ENCODE measurements at regions not wholly inside any gene's neighbourhood (a gene's known extent, or its start where the extent isn't known, plus 50 kb on each side); places are given as distances from the start of the nearest gene placed in this dataset.
A peak's percentile ranks its signal among the peaks of the same experiment; 100 is the strongest.

DNA sequence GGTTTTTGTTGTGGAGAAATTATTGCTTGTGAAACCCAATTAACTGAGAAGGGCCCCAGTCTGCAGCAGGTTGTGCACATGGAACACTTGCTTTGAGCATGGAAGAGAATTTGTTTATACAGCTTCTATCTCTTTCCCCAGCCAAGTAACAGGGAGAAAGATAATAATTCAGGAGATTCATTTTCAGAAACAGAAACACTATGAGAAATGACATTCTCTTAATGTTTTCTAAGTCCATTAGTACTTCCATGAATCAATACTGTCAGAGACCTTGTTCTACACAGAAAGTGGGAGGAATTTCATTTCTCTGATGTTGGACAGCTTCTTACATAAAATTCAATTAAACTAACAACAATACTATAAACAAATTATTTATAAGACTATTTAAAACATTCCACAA, 446.3 kb downstream of the KLF12 start:
- H3K4me1 ChIP-seq (ENCODE audit: control insufficient read depth, insufficient read depth, low read length) = no peaks in the 10 kb centered on the region
- no peak for DNase-seq
- no peaks in the 10 kb centered on the region for H3K27me3 ChIP-seq (ENCODE audit: control insufficient read depth, insufficient read depth, low read length)
- no peak overlapping the region for H3K27ac ChIP-seq (ENCODE audit: low read length)
- H3K36me3 ChIP-seq (ENCODE audit: control insufficient read depth, insufficient read depth, low read length) = no peaks in the 10 kb centered on the region
- H3K4me3 ChIP-seq (ENCODE audit: low read length) = no peak overlapping the region
- H3K9me3 ChIP-seq (replicated peaks; ENCODE audit: control insufficient read depth, low read depth, low read length) = no peaks in the 10 kb centered on the region

DNA sequence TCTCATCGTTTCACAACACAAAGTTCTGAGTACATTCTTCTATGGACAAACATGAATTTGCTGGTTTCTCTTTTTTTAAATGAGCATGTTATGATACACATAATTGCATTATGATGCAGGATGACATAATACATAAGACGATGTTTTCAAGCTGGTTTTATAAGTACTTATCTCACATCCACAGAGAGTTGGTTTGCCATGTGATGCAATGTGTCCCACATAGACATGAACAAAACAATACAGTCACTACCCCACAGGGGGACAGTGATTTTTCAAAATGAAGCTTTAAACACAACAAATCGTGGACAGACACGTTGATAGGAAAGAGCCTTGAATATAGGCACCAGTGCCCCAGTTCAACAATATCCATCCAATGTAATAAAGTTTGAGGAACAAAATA, 447.1 kb downstream of the KLF12 start:
- DNase-seq = no peak
- WGBS (ENCODE audit: insufficient coverage) = no CpG with 5 or more reads among the region's 4 CpGs
- H3K36me3 ChIP-seq (ENCODE audit: control insufficient read depth, insufficient read depth, low read length) = peaks cover under 1% of the 10 kb centered on the region

DNA sequence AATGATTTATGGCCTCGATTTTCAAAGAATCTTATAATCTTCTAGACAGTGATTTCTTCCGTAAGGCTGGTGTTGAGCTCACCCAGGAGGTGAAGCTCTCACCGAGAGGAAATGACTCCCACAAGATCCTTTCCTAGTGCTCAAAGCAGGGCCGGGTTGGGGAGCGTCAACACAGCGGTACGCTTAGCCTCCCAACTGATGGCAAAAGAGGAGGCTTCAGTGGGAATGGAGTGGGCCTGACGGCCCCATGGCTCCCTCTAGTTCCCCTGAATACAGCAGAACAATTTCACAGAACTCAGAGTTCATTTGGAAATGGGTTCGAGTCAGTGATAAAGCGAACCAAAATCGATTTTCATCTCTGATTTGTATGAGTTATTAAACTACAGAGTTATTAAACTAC, 449.5 kb downstream of the KLF12 start:
- Histone ChIP-seq H3K36me3 (ENCODE audit: control insufficient read depth, insufficient read depth, low read length) (peaks cover 6% of the 10 kb centered on the region), H3K4me1 (ENCODE audit: control insufficient read depth, insufficient read depth, low read length) (no peaks in the 10 kb centered on the region), H3K9me3 (replicated peaks; ENCODE audit: control insufficient read depth, low read depth, low read length) (no peaks in the 10 kb centered on the region), H3K27me3 (ENCODE audit: control insufficient read depth, insufficient read depth, low read length) (no peaks in the 10 kb centered on the region), H3K27ac (ENCODE audit: low read length) (no peak overlapping the region), H3K4me3 (ENCODE audit: low read length) (no peak overlapping the region)
- WGBS (ENCODE audit: insufficient coverage) = no CpG with 5 or more reads among the region's 11 CpGs
- DNase-seq = no peak

More for the DNA sequence above, 447.1 kb downstream of the KLF12 start:
- Histone ChIP-seq H3K4me3 (ENCODE audit: low read length) (no peak overlapping the region), H3K9me3 (replicated peaks; ENCODE audit: control insufficient read depth, low read depth, low read length) (no peaks in the 10 kb centered on the region), H3K27me3 (ENCODE audit: control insufficient read depth, insufficient read depth, low read length) (no peaks in the 10 kb centered on the region), H3K27ac (ENCODE audit: low read length) (no peak overlapping the region), H3K4me1 (ENCODE audit: control insufficient read depth, insufficient read depth, low read length) (no peaks in the 10 kb centered on the region)

DNA sequence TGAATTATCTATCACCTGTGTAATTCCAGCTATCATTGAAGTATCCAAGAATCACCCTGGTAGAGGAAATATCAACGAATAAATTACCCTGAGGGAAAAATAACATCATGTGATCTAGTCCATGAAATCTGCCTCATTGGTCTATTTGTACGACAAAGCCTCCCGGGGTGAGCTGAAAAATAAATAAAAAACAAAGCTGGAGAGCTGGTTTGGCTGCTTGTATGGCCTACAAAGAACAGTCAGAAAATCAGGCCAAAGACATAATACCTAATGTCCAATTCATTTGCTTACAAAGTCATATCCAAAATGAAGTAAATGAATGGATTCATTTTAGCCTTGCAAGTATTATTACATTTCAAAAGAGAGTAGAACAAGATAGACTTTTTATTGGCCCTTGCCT, 449.9 kb downstream of the KLF12 start:
- Histone ChIP-seq H3K27me3 (ENCODE audit: control insufficient read depth, insufficient read depth, low read length) (no peaks in the 10 kb centered on the region), H3K27ac (ENCODE audit: low read length) (no peak overlapping the region), H3K4me3 (ENCODE audit: low read length) (no peak overlapping the region), H3K4me1 (ENCODE audit: control insufficient read depth, insufficient read depth, low read length) (no peaks in the 10 kb centered on the region), H3K36me3 (ENCODE audit: control insufficient read depth, insufficient read depth, low read length) (peaks cover 6% of the 10 kb centered on the region), H3K9me3 (replicated peaks; ENCODE audit: control insufficient read depth, low read depth, low read length) (no peaks in the 10 kb centered on the region)
- WGBS (ENCODE audit: insufficient coverage) = no CpG with 5 or more reads among the region's 3 CpGs
- DNase-seq = no peak

DNA sequence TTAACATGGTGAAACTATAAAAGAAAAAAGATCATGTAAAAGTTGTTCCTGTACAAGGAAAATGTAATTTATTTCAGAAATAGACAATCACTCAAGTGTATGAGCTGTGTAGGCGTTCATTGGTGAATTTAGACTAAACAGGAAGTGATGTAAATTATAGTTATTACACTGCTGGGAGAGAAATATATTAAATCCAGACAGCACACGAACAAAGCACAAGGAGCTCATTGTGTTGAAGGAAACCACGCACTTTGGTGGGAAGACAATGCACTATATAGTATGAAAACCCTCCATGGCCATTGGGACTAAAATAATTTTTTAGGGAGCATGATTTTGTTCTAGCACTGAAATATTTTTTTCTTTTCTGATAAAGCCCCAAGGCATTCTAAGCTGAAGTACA, 450.5 kb downstream of the KLF12 start:
- no peak overlapping the region for H3K27ac ChIP-seq (ENCODE audit: low read length)
- peak; percentile 25 for DNase-seq
- H3K9me3 ChIP-seq (replicated peaks; ENCODE audit: control insufficient read depth, low read depth, low read length) = no peaks in the 10 kb centered on the region
- no peak overlapping the region for H3K4me3 ChIP-seq (ENCODE audit: low read length)
- 80% methylated on average over 1 of the region's 3 CpGs for WGBS (ENCODE audit: insufficient coverage)
- H3K36me3 ChIP-seq (ENCODE audit: control insufficient read depth, insufficient read depth, low read length) = peaks cover 6% of the 10 kb centered on the region
- H3K27me3 ChIP-seq (ENCODE audit: control insufficient read depth, insufficient read depth, low read length) = no peaks in the 10 kb centered on the region
- H3K4me1 ChIP-seq (ENCODE audit: control insufficient read depth, insufficient read depth, low read length) = no peaks in the 10 kb centered on the region

DNA sequence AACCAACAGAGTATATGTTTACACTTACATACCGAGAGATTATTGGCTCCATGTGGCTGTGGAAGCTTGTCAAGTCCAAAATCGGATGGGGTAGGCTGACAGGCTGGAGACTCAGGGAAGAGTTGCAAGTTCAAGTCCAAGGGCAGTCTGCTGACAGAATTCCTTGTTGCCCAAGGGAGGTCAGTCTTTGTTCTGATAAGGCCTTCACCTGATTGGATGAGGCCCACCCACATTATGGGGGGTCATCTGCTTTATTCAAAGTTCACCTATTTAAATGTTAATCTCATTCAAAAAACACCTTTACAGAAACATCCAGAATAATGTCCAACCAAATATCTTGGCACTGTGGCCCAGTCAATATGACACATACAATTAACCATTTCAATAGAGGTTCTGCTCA, 452.4 kb downstream of the KLF12 start:
- H3K27me3 ChIP-seq (ENCODE audit: control insufficient read depth, insufficient read depth, low read length) = no peaks in the 10 kb centered on the region
- WGBS (ENCODE audit: insufficient coverage) = no CpG with 5 or more reads among the region's 2 CpGs
- no peaks in the 10 kb centered on the region for H3K9me3 ChIP-seq (replicated peaks; ENCODE audit: control insufficient read depth, low read depth, low read length)
- no peak for DNase-seq
- H3K36me3 ChIP-seq (ENCODE audit: control insufficient read depth, insufficient read depth, low read length) = peaks cover 6% of the 10 kb centered on the region
- H3K4me1 ChIP-seq (ENCODE audit: control insufficient read depth, insufficient read depth, low read length) = no peaks in the 10 kb centered on the region
- H3K4me3 ChIP-seq (ENCODE audit: low read length) = no peak overlapping the region
- H3K27ac ChIP-seq (ENCODE audit: low read length) = no peak overlapping the region

DNA sequence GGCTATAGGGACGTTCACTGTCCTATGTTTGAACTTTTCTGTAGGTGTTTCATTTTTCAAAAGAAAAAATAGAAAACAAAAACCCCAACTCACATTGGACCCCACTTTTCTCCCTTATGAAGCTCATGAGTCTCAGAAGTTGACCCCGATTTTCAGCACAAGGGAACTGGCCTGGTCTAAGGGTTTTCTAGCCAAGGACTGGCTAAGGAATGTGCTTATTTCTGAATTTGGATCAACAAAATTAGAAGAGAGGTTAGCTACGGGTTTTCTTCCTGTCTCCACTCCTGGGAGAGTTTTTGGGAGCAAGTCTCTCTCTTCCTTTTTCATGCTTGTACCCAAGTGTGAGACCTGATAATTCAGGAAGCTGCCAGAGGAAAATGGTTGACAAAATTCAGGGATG, 453.2 kb downstream of the KLF12 start:
- H3K4me3 ChIP-seq (ENCODE audit: low read length) = no peak overlapping the region
- H3K36me3 ChIP-seq (ENCODE audit: control insufficient read depth, insufficient read depth, low read length) = peaks cover 6% of the 10 kb centered on the region
- no peaks in the 10 kb centered on the region for H3K27me3 ChIP-seq (ENCODE audit: control insufficient read depth, insufficient read depth, low read length)
- H3K27ac ChIP-seq (ENCODE audit: low read length) = no peak overlapping the region
- no CpG with 5 or more reads among the region's 3 CpGs for WGBS (ENCODE audit: insufficient coverage)
- no peaks in the 10 kb centered on the region for H3K9me3 ChIP-seq (replicated peaks; ENCODE audit: control insufficient read depth, low read depth, low read length)
- no peaks in the 10 kb centered on the region for H3K4me1 ChIP-seq (ENCODE audit: control insufficient read depth, insufficient read depth, low read length)
- no peak for DNase-seq

DNA sequence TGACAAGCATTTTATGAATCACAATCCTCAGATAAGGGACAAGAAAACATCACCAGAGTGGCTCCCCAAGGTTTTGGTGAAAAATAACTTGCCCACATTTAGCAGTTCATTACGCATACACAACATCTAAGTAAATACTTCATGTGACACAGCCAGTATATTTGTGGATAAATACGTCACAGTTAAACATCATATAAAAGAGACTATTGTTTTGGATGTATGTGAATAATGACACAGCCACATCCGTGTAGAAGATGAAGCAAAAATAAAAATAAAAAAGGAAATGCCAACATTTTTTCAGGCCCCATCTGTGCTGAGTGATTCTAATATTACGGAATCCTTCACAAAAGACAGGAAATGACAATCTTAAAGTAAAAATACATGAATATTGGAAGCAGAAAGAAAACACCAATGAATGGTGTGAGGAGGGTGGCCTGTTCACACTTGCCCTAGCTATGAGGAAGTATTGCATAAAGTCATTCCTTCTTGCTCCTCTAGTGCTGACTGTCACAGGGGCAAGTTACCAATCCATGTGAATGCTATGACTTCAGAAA, 457.1 kb downstream of the KLF12 start:
- no peak overlapping the region for H3K27ac ChIP-seq (ENCODE audit: low read length)
- no CpG with 5 or more reads among the region's 4 CpGs for WGBS (ENCODE audit: insufficient coverage)

DNA sequence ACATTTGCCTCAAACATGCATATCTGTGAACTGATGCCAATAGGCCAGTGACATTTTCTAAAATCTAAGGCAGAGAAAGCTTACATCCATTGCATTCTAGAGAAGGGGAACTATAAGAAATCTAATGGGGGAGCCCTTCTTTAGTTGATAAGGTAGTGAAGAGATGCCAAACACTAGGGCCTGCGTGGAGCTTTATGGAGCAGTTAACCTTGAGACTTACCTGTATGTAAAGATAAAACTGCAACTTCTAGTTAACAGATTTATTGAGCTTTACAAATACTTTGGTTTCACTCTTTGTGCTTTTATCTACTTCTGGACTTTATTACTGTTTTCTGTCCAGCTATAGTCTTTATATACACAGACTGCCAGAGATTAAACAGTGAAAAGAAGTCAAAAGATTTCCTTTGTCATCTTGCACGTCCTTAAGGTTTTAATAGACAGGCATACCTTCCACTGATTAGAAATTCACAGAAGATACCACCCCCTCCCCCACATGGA, 457.6 kb downstream of the KLF12 start:
- H3K4me1 ChIP-seq (ENCODE audit: control insufficient read depth, insufficient read depth, low read length) = no peaks in the 10 kb centered on the region
- H3K36me3 ChIP-seq (ENCODE audit: control insufficient read depth, insufficient read depth, low read length) = peaks cover 3% of the 10 kb centered on the region
- no peak overlapping the region for H3K4me3 ChIP-seq (ENCODE audit: low read length)
- DNase-seq = no peak
- no peak overlapping the region for H3K27ac ChIP-seq (ENCODE audit: low read length)
- WGBS (ENCODE audit: insufficient coverage) = 40% methylated on average over 1 of the region's 2 CpGs
- H3K9me3 ChIP-seq (replicated peaks; ENCODE audit: control insufficient read depth, low read depth, low read length) = no peaks in the 10 kb centered on the region
- no peaks in the 10 kb centered on the region for H3K27me3 ChIP-seq (ENCODE audit: control insufficient read depth, insufficient read depth, low read length)

More for the DNA sequence above, 457.1 kb downstream of the KLF12 start:
- H3K27me3 ChIP-seq (ENCODE audit: control insufficient read depth, insufficient read depth, low read length) = no peaks in the 10 kb centered on the region
- no peaks in the 10 kb centered on the region for H3K9me3 ChIP-seq (replicated peaks; ENCODE audit: control insufficient read depth, low read depth, low read length)
- no peaks in the 10 kb centered on the region for H3K4me1 ChIP-seq (ENCODE audit: control insufficient read depth, insufficient read depth, low read length)
- no peak overlapping the region for H3K4me3 ChIP-seq (ENCODE audit: low read length)
- DNase-seq = peak; percentile 36
- H3K36me3 ChIP-seq (ENCODE audit: control insufficient read depth, insufficient read depth, low read length) = peaks cover 6% of the 10 kb centered on the region

DNA sequence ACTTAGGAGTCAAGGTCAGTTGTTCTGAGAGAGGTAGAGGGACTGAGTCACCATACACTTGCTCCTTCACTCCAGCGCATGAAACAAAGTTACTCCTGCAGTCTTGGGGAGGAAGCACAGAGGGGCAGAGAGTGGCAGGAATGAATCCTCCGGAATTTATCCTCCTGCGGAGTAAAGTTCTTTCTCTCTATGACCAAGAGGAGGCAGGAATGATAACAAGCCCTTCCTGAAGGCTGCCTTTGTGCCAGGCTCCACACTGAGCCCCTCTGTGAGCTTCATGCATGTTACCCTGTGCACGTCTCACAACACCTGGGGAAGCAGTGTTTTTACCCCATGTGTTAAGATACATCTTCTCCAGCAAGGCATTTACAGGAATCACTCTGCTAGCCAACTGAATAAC, 458.4 kb downstream of the KLF12 start:
- Histone ChIP-seq H3K27me3 (ENCODE audit: control insufficient read depth, insufficient read depth, low read length) (no peaks in the 10 kb centered on the region), H3K4me3 (ENCODE audit: low read length) (no peak overlapping the region), H3K27ac (ENCODE audit: low read length) (no peak overlapping the region), H3K4me1 (ENCODE audit: control insufficient read depth, insufficient read depth, low read length) (no peaks in the 10 kb centered on the region), H3K9me3 (replicated peaks; ENCODE audit: control insufficient read depth, low read depth, low read length) (no peaks in the 10 kb centered on the region), H3K36me3 (ENCODE audit: control insufficient read depth, insufficient read depth, low read length) (no peaks in the 10 kb centered on the region)
- 100% methylated on average over 1 of the region's 4 CpGs for WGBS (ENCODE audit: insufficient coverage)
- no peak for DNase-seq

DNA sequence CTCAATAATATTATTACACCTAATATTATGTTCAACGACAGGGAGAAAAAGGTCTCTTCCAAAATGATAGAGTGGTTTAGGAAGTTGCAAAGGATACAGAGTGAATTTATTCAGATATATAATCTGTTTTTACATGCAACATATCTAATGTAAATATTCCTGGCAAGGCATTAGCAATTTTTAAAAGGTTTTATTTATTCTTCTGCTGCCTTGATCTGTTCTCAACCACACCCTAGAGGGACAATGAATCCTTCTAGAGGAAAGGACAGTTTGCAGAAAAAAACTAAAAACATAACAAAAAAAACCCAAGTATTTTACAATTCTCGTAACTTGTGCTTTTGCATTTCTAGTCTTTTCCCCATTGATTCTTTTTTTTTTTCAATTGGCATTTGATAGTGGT, 459.6 kb downstream of the KLF12 start:
- no peak overlapping the region for H3K4me3 ChIP-seq (ENCODE audit: low read length)
- no peak overlapping the region for H3K27ac ChIP-seq (ENCODE audit: low read length)
- H3K9me3 ChIP-seq (replicated peaks; ENCODE audit: control insufficient read depth, low read depth, low read length) = no peaks in the 10 kb centered on the region
- no peaks in the 10 kb centered on the region for H3K36me3 ChIP-seq (ENCODE audit: control insufficient read depth, insufficient read depth, low read length)
- no peaks in the 10 kb centered on the region for H3K27me3 ChIP-seq (ENCODE audit: control insufficient read depth, insufficient read depth, low read length)
- WGBS (ENCODE audit: insufficient coverage) = no CpG with 5 or more reads among the region's 2 CpGs
- no peak for DNase-seq
- no peaks in the 10 kb centered on the region for H3K4me1 ChIP-seq (ENCODE audit: control insufficient read depth, insufficient read depth, low read length)

All from muscle of leg (tissue), 3 donors.